Superior temporal gyrus (tissue), 1 donor: ENCODE measurements at regions not wholly inside any gene's neighbourhood (a gene's known extent, or its start where the extent isn't known, plus 50 kb on each side); places are given as distances from the start of the nearest gene placed in this dataset.
"Not testable (repeated sequence)": the region's sequence is repeated elsewhere in the genome, so short reads cannot be mapped to it uniquely, and the experiment has no call there.

ENCODE experiments used
- DNase-seq: peaks from one replicate; pipeline ENCODE4 v3.0.0-alpha.2; 2016; ENCODE audit errors: extremely low spot score

DNA sequence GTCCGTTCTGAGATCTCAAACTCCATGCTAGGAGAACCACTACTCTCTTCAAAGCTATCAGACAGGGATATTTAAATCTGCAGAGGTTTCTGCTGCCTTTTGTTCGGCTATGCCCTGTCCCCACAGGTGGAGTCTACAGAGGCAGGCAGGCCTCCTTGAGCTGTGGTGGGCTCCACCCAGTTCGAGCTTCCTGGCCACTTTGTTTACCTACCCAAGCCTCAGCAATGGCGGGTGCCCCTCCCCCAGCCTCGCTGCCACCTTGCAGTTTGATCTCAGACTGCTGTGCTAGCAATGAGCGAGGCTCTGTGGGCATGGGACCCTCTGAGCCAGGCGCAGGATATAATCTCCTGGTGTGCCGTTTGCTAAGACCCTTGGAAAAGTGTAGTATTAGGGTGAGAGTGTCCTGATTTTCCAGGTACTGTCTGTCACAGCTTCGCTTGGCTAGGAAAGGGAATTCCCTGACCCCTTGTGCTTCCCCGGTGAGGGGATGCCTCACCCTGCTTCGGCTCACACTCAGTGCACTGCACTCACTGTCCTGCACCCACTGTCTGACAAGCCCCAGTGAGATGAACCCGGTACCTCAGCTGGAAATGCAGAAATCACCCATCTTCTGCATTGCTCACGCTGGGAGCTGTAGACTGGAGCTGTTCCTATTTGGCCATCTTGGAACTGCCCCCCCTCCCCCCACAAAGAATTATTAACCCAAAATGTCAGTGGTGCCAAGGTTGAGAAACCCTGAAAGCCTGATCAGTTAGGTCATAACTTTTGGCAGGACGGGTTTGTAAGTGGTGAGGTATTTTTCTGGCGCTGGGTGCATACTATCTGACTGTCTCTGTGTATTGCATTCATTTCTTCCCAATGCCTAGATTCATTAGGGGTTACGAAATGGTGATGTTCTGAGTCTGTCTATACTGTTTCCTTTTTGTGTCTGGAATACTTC is 181.4 kb downstream of the TEX29 start:
- DNase-seq, result not testable (repeated sequence)

DNA sequence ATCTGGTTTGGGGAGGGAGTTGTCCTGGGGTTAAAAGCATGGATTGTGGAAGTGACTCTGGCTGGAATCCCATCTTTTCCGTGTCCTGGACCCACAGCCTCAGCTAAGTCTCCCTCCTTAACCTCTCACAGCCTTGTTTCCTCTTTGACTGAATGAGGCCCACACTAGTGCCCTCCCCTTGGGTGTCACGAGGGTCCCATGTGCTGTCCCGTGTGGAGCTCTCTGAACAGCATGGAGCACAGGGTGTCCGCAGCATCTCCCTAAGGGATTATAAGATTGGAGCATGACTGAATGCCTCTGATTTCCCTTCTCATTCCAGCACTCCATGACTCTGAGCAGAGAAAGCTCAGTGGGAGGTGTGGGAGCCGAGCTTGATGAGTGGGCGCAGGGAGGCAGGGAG is 182.5 kb downstream of the TEX29 start:
- DNase-seq, result no peak

DNA sequence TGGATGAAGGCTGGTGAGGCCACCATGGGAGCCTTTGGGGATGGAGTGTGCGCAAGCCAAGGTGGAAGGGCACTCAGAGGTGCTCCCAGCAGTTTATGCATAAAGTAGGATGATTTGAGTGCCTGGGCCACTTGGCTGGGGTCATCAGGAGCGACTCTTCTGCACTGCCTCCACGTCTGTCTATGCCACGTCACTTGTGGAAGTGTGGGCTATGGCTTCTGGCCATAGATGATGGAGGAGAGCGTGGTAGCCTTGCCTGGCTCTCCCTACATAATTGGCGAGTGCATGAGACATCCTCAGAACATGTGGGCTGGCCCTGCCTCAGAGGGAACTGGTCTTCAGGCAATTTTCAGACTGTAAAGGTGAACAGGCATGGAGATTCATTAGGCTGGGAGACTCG is 182.9 kb downstream of the TEX29 start:
- no peak for DNase-seq

DNA sequence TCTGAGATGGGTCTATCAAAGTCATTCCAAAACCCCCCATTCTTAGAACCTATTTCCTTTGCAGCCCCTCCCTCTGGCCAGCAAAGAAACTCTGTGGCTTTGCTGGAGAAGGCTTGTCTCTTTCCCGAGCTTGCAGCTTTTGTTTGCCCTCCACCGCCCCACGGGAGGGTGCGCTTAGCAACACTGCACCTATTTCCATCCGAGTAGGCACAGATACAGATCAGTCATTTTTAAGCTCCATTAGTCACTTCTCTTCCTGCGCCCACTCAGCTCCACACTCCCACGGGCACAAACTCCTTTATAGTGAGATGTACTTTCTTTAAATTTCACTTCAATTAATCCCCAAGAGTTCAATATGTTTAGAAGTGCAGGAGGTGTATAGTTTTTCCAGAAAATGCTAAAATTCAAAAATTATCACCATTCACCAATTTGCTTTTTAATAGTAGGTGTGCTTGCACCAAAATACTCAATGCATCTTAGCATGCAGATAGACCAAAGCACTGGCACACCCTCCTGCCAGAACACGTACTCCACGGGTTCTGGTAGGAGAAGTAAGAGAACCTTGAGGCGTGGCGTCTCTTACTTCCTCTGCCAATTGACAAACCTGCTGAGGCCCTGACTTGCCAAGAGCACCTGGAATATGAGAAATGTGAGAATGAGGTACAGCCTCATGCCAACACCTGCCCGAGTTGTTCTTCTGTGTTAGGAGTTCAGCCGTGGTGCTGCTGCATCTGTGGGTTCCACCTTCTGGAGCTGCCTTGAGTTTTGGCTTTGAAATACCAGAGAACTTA is 183.7 kb downstream of the TEX29 start:
- DNase-seq, result peak; percentile 29

DNA sequence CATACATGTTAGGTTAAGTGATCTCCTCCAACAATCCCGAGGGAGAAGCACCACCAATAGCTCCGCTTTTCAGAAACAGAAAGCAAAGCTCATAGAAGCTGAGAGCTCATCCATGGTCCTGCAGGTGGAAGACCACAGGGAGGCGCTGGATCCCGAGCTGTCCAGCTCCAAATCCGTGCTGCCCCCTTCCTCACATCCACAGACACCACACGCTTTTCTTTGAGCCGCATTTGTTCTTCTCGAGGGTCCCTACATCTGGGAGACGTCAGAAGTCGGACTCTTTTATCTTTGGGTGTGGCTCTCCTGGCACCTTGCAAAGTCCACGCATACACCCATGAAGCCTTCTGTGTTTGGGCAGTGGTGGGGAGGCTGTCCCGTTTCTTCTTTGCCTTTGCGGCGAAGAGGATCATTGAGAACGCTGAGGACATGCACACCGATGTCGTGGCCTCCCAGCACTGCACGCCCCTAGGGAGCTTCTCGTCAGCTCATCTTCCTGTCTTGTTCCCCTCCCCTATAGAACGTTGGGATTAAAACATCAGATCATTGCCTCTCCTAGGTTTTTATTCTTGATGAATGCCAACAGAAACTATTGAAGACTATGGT is 184.8 kb downstream of the TEX29 start:
- no peak for DNase-seq

DNA sequence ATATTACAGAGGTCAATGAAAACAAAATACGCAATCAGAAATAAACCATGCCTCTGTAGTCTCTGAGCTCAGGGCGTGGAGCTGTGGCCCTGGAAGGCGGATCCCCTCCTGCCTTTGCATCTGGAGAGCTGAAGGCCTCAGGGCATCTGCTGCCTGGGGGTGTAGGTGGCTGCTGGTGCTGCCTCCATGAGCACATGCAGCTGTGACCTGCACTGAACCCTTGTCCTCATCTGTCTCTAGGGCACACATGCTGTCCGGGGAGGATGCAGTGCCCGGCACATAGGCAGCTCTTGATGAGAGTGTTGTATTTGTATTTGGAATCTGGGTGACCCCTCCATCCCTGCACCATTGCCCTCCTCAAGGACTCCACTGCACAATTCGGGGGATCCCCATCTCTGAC is 185.7 kb downstream of the TEX29 start:
- DNase-seq, result no peak

DNA sequence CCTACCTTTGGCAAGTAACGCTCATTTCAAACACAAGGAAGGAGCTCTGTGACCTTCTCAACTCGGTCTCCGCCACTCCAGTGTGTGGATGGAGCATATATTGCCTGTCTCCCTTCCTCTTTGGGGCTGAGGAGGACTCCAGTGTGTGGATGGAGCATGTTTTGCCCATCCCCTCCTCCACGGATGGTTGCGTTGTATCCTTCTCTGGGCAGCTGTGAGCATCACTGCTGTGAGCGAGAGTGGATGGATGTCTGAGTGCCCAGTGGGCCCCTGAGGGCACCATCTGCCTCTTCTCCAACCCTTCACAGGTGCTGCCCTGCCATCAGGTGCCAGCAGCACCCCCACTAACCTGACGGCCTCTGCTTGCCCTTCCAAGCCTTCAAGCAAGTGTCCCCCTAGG is 186.2 kb downstream of the TEX29 start:
- DNase-seq, result no peak

DNA sequence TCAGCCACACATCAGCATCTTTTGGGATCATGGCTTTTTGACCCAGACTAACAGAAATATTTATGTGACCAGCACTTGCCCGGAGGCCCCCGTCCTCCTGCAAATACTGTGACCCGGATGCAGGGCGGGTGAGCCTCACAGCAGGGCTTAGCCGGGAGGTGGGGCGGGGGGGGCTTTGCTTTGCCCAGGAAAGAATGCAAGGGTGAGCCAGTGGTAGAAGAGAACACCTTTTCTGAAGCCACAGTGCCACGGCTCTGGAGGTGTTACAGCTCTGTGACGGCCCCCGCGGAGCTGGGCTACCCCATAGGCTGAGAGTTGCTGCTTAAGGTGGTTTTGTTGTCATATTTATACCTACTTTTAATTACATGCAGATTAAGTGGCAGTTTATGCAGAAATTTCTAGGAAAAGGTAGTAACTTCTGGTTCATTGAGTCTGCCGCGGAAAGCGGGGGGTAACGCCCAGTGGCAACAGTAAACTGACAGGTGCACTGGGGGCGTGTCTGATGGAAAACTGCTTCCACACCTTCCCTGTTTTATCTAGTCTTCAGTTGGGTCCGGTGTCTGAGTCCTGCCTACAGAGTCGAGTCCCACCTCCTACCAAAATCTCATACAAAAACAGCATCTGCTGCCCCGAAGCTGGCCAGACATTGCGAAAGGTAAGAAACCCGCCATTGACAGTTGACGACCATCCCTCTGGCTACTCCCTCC is 187.9 kb downstream of the TEX29 start:
- no peak for DNase-seq

DNA sequence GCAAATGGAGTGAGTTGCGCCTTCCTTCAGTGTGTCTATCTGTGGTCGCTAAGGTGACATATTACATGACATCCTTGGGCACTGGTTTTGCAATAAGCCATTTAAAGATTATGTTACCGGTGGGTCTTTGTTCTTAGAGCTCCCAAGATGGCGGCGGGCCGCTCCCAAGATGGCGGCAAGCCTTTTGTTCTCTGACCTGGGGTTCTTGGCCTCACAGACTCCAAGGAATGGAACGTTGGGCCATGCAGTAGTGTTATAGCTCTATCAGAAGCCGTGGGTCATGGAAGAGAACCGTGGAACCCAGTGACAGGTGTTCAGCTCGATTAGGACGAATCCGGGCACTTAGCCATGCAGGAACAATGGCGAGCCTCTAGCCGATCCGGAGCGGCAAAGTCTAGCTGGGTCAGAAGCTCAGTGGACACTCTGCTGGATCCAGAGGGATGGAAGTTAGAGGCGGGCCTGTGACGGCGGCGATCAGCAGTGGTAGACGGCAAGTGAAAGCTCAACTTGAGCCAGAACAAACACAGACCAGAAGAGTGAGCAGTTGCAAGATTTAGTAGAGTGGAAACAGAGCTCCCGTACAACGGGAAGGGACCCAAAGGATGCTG is 188.6 kb downstream of the TEX29 start:
- DNase-seq, result no peak

DNA sequence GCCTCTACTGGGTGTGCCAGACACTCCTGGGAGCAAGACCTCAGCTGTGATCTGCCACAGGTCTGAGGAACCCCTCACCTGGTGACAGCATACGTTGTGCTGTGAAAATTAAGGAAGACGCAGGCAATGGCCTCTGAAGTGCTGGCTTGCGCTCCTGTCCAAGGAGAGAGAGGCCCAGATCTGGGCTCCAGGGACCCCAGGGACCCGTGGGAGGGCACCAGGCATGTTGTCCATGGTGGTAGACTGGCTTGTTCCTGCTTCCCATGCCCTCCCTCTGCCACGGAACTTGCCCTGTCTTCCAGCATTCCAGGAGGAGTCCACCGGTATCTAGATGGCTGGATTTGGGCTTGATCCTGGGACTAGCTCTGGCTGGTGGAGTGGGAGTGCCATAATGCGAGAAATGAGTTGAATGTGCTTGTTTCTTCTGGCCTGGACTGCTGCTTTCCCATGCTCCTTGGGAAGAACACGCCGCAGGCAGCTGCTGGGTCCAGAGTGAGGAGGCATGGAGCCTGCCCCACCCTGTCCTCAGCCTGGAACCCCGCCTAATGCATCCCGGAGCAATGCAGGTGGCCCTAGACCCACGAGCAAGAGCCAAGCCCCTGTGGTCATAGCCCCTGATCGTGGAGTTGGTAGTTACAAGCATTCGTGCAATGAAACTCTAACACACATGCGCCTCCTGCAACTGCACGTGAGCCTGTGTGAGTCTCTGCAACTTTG is 190.2 kb downstream of the TEX29 start:
- DNase-seq, result no peak

DNA sequence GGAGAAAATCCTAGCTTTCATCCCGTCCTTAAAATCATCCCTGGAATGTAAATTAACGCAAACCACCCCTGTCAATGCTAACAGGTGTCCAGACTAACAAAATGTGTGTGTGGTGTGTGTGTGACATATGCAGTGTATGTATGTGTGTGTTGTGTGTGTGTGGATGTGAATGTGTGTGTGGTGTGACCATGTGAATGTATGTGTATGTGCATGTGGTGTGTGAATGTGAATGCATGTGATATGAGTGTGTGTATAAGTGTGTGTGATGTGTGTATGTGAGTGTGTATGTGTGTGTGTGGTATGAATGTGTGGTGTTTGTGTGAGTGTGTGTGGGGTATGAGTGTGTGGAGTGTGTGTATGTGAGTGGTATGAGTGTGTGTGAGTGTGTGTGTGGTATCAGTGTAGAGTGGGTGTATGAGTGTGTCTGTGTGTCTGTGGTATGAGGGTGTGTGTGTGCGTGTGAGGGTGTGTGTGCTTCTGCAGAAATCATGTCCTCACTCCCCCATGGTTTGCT is 190.8 kb downstream of the TEX29 start:
- DNase-seq, result no peak

DNA sequence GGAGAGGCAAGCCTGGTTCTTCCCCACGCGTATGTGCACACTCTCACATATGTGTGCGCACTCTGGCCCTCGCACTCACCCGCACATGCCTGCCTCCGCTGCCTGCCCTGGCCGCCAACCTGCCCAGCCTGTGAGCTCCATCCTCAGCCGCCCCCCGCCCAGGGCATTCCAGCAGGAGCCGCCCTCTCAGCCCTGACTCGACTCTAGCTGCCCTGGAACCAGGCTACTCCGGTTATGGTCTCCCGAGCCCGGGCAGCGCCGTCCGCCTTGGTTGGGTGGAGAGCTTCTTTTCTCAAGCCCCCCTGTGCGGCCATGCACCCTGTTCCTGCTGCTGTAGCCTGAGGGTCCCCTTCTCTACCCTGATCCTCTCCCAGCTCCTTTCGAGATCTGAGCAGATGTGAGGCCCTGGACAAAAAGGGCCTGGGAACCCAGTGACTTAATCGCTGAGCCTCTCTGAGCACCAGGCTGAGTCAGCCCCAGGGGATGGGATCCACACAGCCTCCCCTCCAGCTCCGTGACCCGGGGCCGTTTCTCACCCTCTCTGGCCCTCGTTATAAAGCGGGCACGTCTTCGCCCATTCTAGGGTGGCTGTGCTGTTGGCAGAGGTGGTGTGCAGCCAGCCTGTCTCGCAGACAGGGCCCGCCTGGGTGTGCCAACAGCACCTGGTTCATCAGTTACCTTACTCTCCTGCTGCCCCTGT is 191.5 kb downstream of the TEX29 start:
- DNase-seq, result no peak

DNA sequence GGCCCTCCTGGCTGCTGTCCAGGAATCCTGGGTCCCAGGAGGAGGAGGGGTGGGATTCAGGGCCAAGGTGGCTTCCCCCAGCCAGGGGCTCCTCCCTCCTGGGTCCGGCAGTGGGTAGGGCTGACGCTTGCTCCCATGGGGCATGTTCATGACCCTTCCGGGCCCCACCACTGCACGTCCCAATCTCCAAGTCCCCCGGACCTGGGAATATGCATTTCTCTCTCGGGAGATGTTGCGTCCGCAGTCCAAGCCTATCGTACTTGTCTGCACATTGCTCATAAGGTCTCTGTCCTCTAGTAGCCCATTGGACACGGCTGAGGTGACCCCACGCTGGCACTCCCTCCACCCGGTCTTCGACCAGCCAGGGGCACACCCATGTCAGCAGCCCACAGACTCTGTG is 192.3 kb downstream of the TEX29 start:
- DNase-seq, result no peak

DNA sequence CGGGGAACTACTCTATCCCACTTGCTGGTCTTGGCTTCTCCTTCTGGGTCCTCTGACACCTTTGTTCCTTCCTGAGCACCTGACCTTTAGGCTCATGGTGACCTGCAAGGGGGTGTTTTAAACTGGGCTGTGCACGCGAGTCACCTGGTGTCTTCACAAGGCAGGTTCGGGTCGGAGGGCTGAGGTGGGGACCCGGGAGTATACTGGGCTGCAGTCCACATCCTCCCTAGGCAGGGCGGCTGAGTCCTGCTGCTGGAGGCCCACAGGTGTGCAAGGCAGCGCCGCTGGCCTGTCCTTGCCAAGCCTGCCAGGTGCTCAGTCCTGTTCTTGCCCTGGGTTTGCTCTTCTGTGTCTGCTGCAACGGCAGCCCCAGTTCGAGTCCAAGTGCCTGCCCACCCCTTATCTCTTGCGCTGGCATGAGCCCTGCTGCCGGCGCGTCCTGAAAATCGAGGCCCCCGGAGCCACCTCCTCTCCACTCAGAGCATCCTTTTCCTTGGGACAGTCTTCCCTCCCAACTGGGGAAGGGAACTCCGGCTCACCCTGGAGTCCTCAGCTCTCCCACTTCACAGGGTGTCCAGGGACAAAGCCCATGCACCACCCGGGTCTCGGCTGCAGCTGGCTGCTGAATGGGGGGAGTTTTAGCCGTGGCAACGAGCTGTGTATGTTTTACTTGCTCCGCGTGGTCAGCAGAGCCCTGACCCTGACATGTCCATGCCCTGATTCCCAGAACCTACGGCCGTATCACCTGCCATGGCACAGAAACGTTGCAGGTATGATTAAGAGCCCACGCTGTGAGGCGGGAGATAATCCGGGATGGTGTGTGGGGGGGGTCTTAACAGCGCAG is 193.5 kb downstream of the TEX29 start:
- DNase-seq, result no peak

DNA sequence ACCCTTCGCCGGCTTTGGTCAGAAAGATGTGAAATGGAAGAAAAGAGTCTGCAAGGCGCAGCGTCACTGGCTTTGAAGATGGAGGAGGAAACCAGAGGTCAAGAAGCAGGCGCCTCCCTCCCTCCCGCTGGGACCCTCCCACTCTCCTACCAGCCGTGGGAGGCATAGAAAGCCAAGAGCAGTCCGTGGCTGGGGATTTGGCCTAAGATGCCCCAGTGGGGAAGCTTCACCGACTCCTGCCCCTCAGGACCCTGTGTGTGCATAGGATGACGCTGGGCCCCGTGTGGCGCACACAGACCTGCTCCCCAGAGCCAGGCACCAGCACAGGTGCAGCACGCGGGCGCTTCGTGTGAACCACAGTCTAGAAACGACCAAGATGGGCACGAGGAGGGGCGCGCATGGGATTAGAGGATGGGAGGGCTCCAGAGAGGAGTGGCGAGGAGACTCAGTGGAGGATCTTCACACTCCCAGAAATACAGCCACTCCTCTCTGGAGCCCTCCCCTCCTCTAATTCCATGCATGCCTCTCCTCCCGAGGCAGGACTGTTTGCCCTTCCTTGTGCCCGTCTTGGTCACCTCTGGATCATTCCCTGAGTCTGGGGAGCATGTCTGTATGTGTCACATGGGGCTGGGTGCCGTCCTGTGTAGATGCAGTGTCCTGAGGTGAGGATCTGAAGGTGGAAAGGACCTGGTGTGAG is 194.3 kb downstream of the TEX29 start:
- no peak for DNase-seq

DNA sequence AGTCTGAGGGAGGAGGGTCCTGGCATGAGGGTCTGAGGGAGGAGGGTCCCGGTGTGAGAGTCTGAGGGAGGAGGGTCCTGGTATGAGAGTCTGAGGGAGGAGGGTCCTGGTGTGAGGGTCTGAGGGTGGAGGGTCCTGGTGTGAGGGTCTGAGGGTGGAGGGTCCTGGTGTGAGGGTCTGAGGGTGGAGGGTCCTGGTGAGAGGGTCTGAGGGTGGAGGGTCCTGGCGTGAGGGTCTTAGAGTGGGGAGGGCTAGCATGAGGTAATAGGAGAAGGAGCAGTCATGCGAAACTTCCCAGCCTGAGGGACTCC is 194.8 kb downstream of the TEX29 start:
- no peak for DNase-seq

DNA sequence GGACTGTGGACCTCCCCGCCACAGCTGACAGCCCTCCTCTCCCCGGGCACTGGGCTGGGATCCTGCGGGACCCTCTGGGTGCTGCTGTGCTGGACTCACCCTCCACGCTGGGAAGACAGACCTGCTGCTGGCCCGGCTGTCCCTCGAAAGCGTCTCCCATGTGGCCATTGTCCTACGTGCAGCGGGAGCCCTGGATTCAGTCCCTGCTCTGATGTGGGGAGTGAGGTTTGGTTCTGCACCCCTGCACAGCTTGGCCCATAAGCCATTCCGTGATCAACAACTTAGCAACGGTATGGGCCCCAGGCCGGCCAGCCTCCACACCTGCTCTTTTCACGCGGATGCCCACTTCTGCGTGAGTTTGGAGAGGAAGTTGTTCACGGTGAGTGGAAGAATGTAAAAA is 195.2 kb downstream of the TEX29 start:
- no peak for DNase-seq
